ENCODE measurements at regions not wholly inside any gene's neighbourhood (a gene's known extent, or its start where the extent isn't known, plus 50 kb on each side); places are given as distances from the start of the nearest gene placed in this dataset.

GRCh38 chr4:124019749-124020549 is 623.4 kb downstream of the SPRY1 start:
- Mint-ChIP-seq H3K9me3 (no peaks in the 10 kb centered on the region), H3K36me3 (ENCODE audit: insufficient read depth) (no peaks in the 10 kb centered on the region), H3K4me1 (ENCODE audit: low read depth in 2 of 2) (no peaks in the 10 kb centered on the region), H3K27me3 (no peaks in the 10 kb centered on the region), H3K4me3 (no peak overlapping the region), H3K27ac (no peak overlapping the region)
- no peak for ATAC-seq (replicated peaks)
- no peak for DNase-seq

DNA sequence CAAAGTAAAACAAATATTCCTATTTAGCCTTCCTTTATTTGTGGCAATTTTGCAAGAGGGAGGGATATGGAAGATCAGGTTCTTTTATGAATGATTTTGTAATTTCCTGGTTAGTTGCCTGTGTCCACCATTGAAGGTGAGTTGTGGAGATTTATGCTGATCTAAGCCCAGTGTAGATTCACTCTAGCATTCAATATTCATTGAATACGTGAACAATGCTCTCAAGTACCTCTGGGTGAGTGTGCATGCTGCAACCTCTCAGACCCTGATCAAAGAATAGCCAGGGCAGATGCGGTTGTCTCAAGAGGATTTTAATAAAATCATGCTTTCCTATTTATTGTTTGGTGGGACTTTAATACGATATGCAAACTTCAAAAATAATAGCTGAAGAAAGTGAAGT is 628.4 kb downstream of the SPRY1 start:
- H3K36me3 Mint-ChIP-seq (ENCODE audit: insufficient read depth): no peaks in the 10 kb centered on the region
- ATAC-seq (replicated peaks) (no peak), DNase-seq (no peak)
- H3K27ac Mint-ChIP-seq: no peak overlapping the region
- peaks cover 0 to 1% of the 10 kb centered on the region in 2 donors for H3K9me3 Mint-ChIP-seq
- no peak overlapping the region for H3K4me3 Mint-ChIP-seq
- no peaks in the 10 kb centered on the region for H3K27me3 Mint-ChIP-seq
- H3K4me1 Mint-ChIP-seq (ENCODE audit: low read depth in 2 of 2): no peaks in the 10 kb centered on the region

GRCh38 chr4:124025428-124025827 is 628.8 kb downstream of the SPRY1 start:
- H3K27ac Mint-ChIP-seq: no peak overlapping the region
- no peak overlapping the region for H3K4me3 Mint-ChIP-seq

GRCh38 chr4:124028182-124028581 is 631.6 kb downstream of the SPRY1 start:
- no peaks in the 10 kb centered on the region for H3K27me3 Mint-ChIP-seq
- no peak for DNase-seq
- H3K36me3 Mint-ChIP-seq (ENCODE audit: insufficient read depth): no peaks in the 10 kb centered on the region
- no peak overlapping the region for H3K27ac Mint-ChIP-seq
- ATAC-seq (replicated peaks): no peak
- no peaks in the 10 kb centered on the region for H3K4me1 Mint-ChIP-seq (ENCODE audit: low read depth in 2 of 2)
- peaks cover 0 to 1% of the 10 kb centered on the region in 2 donors for H3K9me3 Mint-ChIP-seq
- H3K4me3 Mint-ChIP-seq: no peak overlapping the region

More at GRCh38 chr4:124025428-124025827, 628.8 kb downstream of the SPRY1 start:
- ATAC-seq (replicated peaks) (no peak), DNase-seq (no peak)
- Mint-ChIP-seq H3K9me3 (peaks cover 0 to 1% of the 10 kb centered on the region in 2 donors), H3K36me3 (ENCODE audit: insufficient read depth) (no peaks in the 10 kb centered on the region), H3K4me1 (ENCODE audit: low read depth in 2 of 2) (no peaks in the 10 kb centered on the region), H3K27me3 (no peaks in the 10 kb centered on the region)

- Mint-ChIP-seq H3K27ac (no peak overlapping the region), H3K9me3 (peaks cover 0 to 1% of the 10 kb centered on the region in 2 donors), H3K27me3 (no peaks in the 10 kb centered on the region), H3K4me3 (no peak overlapping the region), H3K4me1 (ENCODE audit: low read depth in 2 of 2) (no peaks in the 10 kb centered on the region), H3K36me3 (ENCODE audit: insufficient read depth) (no peaks in the 10 kb centered on the region)
- DNase-seq (no peak), ATAC-seq (replicated peaks) (no peak)
Observed at GRCh38 chr4:124030147-124030546, 633.6 kb downstream of the SPRY1 start.

DNA sequence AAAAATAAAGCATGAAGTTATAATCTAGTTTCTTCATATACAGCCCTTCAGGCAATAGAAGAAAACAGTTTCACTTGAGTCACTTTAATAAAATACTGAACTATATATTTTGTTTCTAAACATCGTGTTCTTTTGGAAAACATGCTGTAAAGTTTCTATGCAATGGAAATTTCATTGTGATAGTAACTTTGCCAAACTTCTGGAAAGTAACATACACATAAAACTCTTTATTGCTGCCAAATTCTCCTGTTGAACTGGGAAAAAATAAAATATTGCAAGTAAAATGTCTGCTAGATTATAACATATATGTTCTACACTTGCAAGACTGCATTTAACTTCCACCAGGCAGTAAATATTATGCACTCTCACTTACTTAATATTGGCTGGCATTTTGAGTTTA is 635.4 kb downstream of the SPRY1 start:
- Mint-ChIP-seq H3K4me1 (ENCODE audit: low read depth in 2 of 2) (no peaks in the 10 kb centered on the region), H3K36me3 (ENCODE audit: insufficient read depth) (no peaks in the 10 kb centered on the region), H3K4me3 (no peak overlapping the region), H3K27me3 (no peaks in the 10 kb centered on the region), H3K27ac (no peak overlapping the region), H3K9me3 (peaks cover 0 to 1% of the 10 kb centered on the region in 2 donors)
- no peak for DNase-seq
- ATAC-seq (replicated peaks): no peak

DNA sequence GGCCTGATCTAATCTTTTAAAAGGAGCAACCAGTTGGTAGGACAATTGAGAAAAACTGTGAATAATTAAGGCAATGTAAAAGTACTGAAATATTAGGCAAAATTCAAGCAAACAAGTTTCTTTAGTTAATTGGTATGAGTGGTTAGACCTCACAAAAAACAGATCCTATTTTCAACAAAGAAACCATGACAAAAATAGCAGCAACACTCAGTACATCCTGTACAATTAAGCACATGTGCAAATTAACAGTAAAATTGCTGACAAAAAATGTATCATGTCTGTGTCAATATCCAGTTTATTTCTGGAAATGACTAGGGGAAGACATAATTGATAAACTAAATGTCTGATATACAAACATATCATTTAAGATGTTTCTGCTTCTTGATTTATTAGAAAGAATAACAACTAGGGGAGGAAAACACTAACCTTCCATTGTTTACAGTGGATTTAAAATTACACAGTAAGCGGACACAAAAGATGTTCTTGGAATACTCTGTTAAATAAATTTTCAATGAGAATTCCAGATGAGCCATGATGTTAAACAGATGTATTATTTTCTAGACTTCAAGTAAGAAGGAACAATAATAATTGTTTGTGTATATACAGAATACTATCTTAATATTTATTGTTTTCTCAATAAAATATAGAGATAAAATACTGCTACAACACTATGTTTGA is 638.9 kb downstream of the SPRY1 start:
- no peak overlapping the region for H3K27ac Mint-ChIP-seq
- H3K9me3 Mint-ChIP-seq: peaks cover 0 to 2% of the 10 kb centered on the region in 2 donors
- ATAC-seq (replicated peaks) (no peak), DNase-seq (no peak)
- H3K4me1 Mint-ChIP-seq (ENCODE audit: low read depth in 2 of 2): no peaks in the 10 kb centered on the region
- no peaks in the 10 kb centered on the region for H3K36me3 Mint-ChIP-seq (ENCODE audit: insufficient read depth)
- H3K27me3 Mint-ChIP-seq: no peaks in the 10 kb centered on the region
- H3K4me3 Mint-ChIP-seq: no peak overlapping the region

DNA sequence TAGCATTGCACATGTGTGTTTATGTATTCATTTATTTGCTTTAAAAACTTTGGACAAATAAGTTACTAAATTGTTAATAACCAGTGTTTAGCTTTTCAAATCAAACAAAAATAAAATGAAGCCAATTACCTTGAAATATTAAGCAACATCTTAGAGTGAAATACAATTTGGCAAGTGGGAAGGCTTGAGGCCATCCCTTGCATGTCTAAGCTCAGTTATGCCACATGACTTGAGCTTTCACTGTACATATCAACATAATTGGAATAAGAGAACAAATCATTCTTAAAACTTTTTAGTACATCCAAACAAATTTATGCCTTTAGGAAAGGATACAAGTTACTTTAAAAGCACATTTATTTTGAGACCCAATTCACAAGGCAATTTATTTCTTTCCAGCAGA is 640.6 kb downstream of the SPRY1 start:
- H3K36me3 Mint-ChIP-seq (ENCODE audit: insufficient read depth): no peaks in the 10 kb centered on the region
- no peak for DNase-seq
- H3K9me3 Mint-ChIP-seq: peaks cover 0 to 2% of the 10 kb centered on the region in 2 donors
- H3K4me1 Mint-ChIP-seq (ENCODE audit: low read depth in 2 of 2): no peaks in the 10 kb centered on the region
- H3K27me3 Mint-ChIP-seq: no peaks in the 10 kb centered on the region
- ATAC-seq (replicated peaks): no peak
- no peak overlapping the region for H3K4me3 Mint-ChIP-seq
- H3K27ac Mint-ChIP-seq: no peak overlapping the region

- H3K27me3 Mint-ChIP-seq: no peaks in the 10 kb centered on the region
- DNase-seq: no peak
- H3K36me3 Mint-ChIP-seq (ENCODE audit: insufficient read depth): no peaks in the 10 kb centered on the region
- no peaks in the 10 kb centered on the region for H3K4me1 Mint-ChIP-seq (ENCODE audit: low read depth in 2 of 2)
- peaks cover 0 to 2% of the 10 kb centered on the region in 2 donors for H3K9me3 Mint-ChIP-seq
- no peak overlapping the region for H3K27ac Mint-ChIP-seq
- H3K4me3 Mint-ChIP-seq: no peak overlapping the region
- ATAC-seq (replicated peaks): no peak
Observed at GRCh38 chr4:124044330-124044729, 647.7 kb downstream of the SPRY1 start.

DNA sequence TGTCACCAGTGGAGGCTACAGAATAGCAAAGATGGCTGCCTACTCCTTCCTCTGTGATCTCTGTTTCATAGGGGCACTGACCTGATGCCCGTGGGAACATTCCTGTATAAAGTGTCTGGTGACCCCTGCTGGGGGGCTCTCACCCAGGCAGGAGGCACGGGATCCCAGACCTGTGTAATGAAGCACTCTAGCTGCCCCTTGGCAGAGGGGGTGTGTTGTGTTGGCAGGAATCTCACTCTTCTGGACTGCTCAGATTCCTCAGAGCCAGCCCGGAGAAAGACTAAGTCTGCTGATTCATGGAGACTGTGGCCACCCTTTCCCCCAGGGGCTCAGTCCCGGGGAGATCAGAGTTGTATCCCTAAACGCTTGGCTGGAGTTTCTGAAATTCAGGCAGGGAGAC is 648.3 kb downstream of the SPRY1 start:
- Mint-ChIP-seq H3K9me3 (no peaks in the 10 kb centered on the region), H3K4me3 (no peak overlapping the region), H3K27ac (no peak overlapping the region), H3K4me1 (ENCODE audit: low read depth in 2 of 2) (no peaks in the 10 kb centered on the region), H3K27me3 (no peaks in the 10 kb centered on the region), H3K36me3 (ENCODE audit: insufficient read depth) (no peaks in the 10 kb centered on the region)
- no peak for DNase-seq
- no peak for ATAC-seq (replicated peaks)

DNA sequence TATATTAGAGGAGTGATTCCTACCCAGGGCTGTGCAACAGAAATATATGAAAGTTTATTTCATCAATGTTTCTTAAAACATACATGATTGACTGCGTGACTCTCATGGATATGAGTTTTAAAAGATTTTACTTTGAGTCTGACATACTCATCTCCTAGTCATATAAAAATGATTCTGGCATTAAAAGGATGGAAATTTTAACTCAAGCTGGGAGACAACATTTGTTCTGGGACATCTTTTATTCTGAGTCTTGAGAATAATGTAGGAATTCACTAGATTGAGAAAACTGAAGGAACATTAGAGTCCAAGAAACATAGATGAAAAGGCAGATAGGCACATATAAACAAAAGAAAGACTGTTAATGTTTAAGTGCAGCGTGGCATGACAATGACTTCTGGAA is 649.6 kb downstream of the SPRY1 start:
- Mint-ChIP-seq H3K4me3 (no peak overlapping the region), H3K4me1 (ENCODE audit: low read depth in 2 of 2) (no peaks in the 10 kb centered on the region), H3K36me3 (ENCODE audit: insufficient read depth) (no peaks in the 10 kb centered on the region), H3K9me3 (no peaks in the 10 kb centered on the region), H3K27me3 (no peaks in the 10 kb centered on the region), H3K27ac (no peak overlapping the region)
- DNase-seq: no peak
- no peak for ATAC-seq (replicated peaks)

DNA sequence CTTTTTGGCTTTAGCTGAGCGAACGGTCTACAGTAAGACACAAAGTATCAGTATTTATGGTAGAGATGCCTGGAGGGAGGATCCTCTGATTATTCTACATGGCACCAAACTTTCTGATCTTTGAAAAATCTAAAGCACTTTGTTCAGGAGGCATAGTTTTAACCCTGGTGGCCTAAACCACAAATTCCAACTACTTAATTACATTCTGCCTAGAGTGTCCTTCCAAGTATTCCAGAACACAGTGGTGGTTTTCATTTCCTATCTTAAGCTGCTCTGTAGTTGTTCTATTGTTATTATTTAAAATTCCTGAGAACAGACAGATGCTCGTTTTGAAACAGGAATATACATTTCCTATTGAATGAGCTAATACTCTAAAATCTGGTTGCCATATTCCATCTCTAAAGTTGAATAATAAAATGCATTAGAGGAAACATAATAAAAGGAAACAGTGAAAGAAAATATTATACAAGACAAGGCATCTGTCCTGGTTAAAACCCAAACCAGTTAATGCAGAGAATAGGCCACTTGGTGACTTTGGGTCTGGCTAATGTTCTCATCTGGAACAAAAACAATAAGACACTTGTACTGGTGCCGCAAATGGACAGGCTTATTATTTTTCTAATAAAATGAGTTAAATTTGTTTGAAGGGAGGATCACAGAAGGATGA is 657.4 kb downstream of the SPRY1 start:
- Mint-ChIP-seq H3K27ac (no peak overlapping the region), H3K36me3 (ENCODE audit: insufficient read depth) (no peaks in the 10 kb centered on the region), H3K27me3 (no peaks in the 10 kb centered on the region), H3K9me3 (peaks cover 0 to 7% of the 10 kb centered on the region in 2 donors), H3K4me3 (no peak overlapping the region), H3K4me1 (ENCODE audit: low read depth in 2 of 2) (no peaks in the 10 kb centered on the region)
- DNase-seq (no peak), ATAC-seq (replicated peaks) (no peak)

DNA sequence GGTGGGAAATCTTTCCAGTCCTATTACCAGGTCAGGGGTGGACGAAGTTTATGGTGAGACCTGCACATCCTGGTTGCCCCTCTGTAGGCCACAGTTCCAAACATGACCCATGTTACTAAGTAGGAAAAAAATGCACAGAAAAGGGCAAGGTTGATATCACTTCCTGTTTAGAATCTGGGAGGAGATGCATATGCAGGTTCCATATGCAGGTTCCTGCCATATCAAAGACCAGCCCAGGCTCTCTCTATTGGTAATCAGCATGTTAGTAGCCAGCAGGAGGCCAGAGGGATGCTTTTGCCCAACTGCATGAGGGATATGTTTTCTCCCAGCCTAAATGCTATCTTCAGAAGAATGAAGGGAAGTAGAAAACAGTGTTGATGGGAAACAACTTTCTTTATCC is 657.2 kb downstream of the ANKRD50 start:
- no peak overlapping the region for H3K4me3 Mint-ChIP-seq
- DNase-seq (no peak), ATAC-seq (replicated peaks) (no peak)
- H3K9me3 Mint-ChIP-seq: peaks cover 0 to 7% of the 10 kb centered on the region in 2 donors
- H3K4me1 Mint-ChIP-seq (ENCODE audit: low read depth in 2 of 2): no peaks in the 10 kb centered on the region
- no peaks in the 10 kb centered on the region for H3K27me3 Mint-ChIP-seq
- no peaks in the 10 kb centered on the region for H3K36me3 Mint-ChIP-seq (ENCODE audit: insufficient read depth)
- no peak overlapping the region for H3K27ac Mint-ChIP-seq

DNA sequence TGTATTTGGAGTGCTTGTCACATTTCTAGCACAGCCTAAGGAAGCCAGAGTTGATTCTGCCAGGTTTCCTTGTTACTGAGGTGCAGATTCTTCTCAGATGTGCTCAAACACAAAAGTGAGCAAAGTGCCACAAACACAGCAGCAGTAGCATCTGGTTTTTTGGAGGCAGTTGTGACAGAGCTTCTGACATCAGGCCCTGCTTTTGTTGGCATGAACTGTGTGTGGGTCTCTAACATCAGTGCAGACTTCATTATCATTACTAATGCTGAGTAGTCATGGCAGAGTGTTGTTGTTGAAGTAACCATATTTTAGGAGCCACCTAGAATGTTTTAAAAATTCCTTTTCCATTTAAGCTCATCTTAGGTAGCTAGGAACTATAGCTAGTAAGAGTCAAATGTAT is 656.6 kb downstream of the ANKRD50 start:
- Mint-ChIP-seq H3K27ac (no peak overlapping the region), H3K4me3 (no peak overlapping the region), H3K36me3 (ENCODE audit: insufficient read depth) (no peaks in the 10 kb centered on the region), H3K27me3 (no peaks in the 10 kb centered on the region), H3K9me3 (peaks cover 0 to 7% of the 10 kb centered on the region in 2 donors), H3K4me1 (ENCODE audit: low read depth in 2 of 2) (no peaks in the 10 kb centered on the region)
- ATAC-seq (replicated peaks): no peak
- no peak for DNase-seq
